NCI-H524 (cell line): ENCODE measurements at regions not wholly inside any gene's neighbourhood (a gene's known extent, or its start where the extent isn't known, plus 50 kb on each side); places are given as distances from the start of the nearest gene placed in this dataset.

Experiments used
- DNase-seq, 2 experiments: peaks; one replicate each; lab custom pipeline; 2025; lab: John Stamatoyannopoulos, UW

GRCh38 chr5:74576941-74577456, 63.5 kb downstream of the ENC1 start:
- no peak for DNase-seq

- DNase-seq: no peak
Measured at GRCh38 chr5:74575741-74576538, 64.6 kb downstream of the ENC1 start.

- DNase-seq: no peak
Measured at GRCh38 chr5:74570250-74570649, 70.3 kb downstream of the ENC1 start.

- DNase-seq: no peak
Measured at GRCh38 chr5:74567411-74567995, 73.0 kb downstream of the ENC1 start.

GRCh38 chr5:74562122-74562521, 78.4 kb downstream of the ENC1 start:
- DNase-seq: no peak

GRCh38 chr5:74560245-74560644, 80.3 kb downstream of the ENC1 start:
- DNase-seq: no peak

GRCh38 chr5:74556631-74557595, 83.6 kb downstream of the ENC1 start:
- DNase-seq: peak; percentile 24 to 51

- DNase-seq: no peak
Measured at GRCh38 chr5:74556006-74556405, 84.5 kb downstream of the ENC1 start.

GRCh38 chr5:74552101-74552500, 88.4 kb downstream of the ENC1 start:
- no peak for DNase-seq

- DNase-seq: no peak
Measured at GRCh38 chr5:74550927-74551326, 89.6 kb downstream of the ENC1 start.

GRCh38 chr5:74549384-74549783, 91.1 kb downstream of the ENC1 start:
- no peak for DNase-seq

- no peak for DNase-seq
Measured at GRCh38 chr5:74546796-74547195, 93.7 kb downstream of the ENC1 start.

GRCh38 chr5:74544811-74545210, 95.7 kb downstream of the ENC1 start:
- no peak for DNase-seq

- peak; percentile 27 to 42 for DNase-seq
Measured at GRCh38 chr5:74543162-74543995, 97.1 kb downstream of the ENC1 start.

- no peak for DNase-seq
Measured at GRCh38 chr5:74542482-74542881, 98.0 kb downstream of the ENC1 start.

GRCh38 chr5:74541381-74541781, 99.1 kb downstream of the ENC1 start:
- DNase-seq: no peak

GRCh38 chr5:74540622-74541021, 99.9 kb downstream of the ENC1 start:
- no peak for DNase-seq

GRCh38 chr5:74539986-74540385, 100.5 kb downstream of the ENC1 start:
- no peak for DNase-seq

- DNase-seq: no peak
Measured at GRCh38 chr5:74538206-74538661, 102.3 kb downstream of the ENC1 start.

- no peak for DNase-seq
Measured at GRCh38 chr5:74536658-74537057, 103.9 kb downstream of the ENC1 start.

GRCh38 chr5:74535926-74536325, 104.6 kb downstream of the ENC1 start:
- no peak for DNase-seq
